RPMI7951 (cell line): ENCODE measurements at regions not wholly inside any gene's neighbourhood (a gene's known extent, or its start where the extent isn't known, plus 50 kb on each side); places are given as distances from the start of the nearest gene placed in this dataset.
A peak's percentile ranks its signal among the peaks of the same experiment; 100 is the strongest.
"Not testable (repeated sequence)": the region's sequence is repeated elsewhere in the genome, so short reads cannot be mapped to it uniquely, and the experiment has no call there.

Experiments
- DNase-seq: peaks from one replicate; pipeline ENCODE4 v3.0.0-alpha.2; 2012; ENCODE audit warnings: low read depth

GRCh38 chr4:158958489-158959270 is 144.2 kb upstream of the RAPGEF2 start:
- DNase-seq, result no peak

GRCh38 chr4:158962393-158962792 is 140.5 kb upstream of the RAPGEF2 start:
- DNase-seq, result no peak

- not testable (repeated sequence) for DNase-seq
These were observed 139.6 kb upstream of the RAPGEF2 start for GRCh38 chr4:158963282-158963681.

GRCh38 chr4:158964114-158964727 is 138.7 kb upstream of the RAPGEF2 start:
- DNase-seq, result no peak

GRCh38 chr4:158964728-158965124 is 138.2 kb upstream of the RAPGEF2 start:
- DNase-seq, result no peak

- DNase-seq, result no peak
These were observed 137.7 kb upstream of the RAPGEF2 start for GRCh38 chr4:158965226-158965625.

GRCh38 chr4:158966091-158966490 is 136.8 kb upstream of the RAPGEF2 start:
- no peak for DNase-seq

- no peak for DNase-seq
These were observed 133.9 kb upstream of the RAPGEF2 start for GRCh38 chr4:158968961-158969360.

GRCh38 chr4:158970812-158971211 is 132.1 kb upstream of the RAPGEF2 start:
- DNase-seq, result no peak

GRCh38 chr4:158974438-158974837 is 128.4 kb upstream of the RAPGEF2 start:
- DNase-seq, result not testable (repeated sequence)

GRCh38 chr4:158980711-158981110 is 122.2 kb upstream of the RAPGEF2 start:
- not testable (repeated sequence) for DNase-seq

GRCh38 chr4:158991534-158992155 is 111.2 kb upstream of the RAPGEF2 start:
- DNase-seq, result no peak

- DNase-seq, result no peak
These were observed 109.0 kb upstream of the RAPGEF2 start for GRCh38 chr4:158993891-158994290.

GRCh38 chr4:158995040-158995439 is 107.8 kb upstream of the RAPGEF2 start:
- DNase-seq, result no peak

- DNase-seq, result no peak
These were observed 106.9 kb upstream of the RAPGEF2 start for GRCh38 chr4:158995965-158996364.

- peak; percentile 96 for DNase-seq
These were observed 106.2 kb upstream of the RAPGEF2 start for GRCh38 chr4:158996669-158997074.

- no peak for DNase-seq
These were observed 105.1 kb upstream of the RAPGEF2 start for GRCh38 chr4:158997660-158998349.

- peak; percentile 44 for DNase-seq
These were observed 104.3 kb upstream of the RAPGEF2 start for GRCh38 chr4:158998624-158999023.

- DNase-seq, result no peak
These were observed 103.7 kb upstream of the RAPGEF2 start for GRCh38 chr4:158999166-158999682.

GRCh38 chr4:158999849-159000248 is 103.0 kb upstream of the RAPGEF2 start:
- DNase-seq, result no peak

- DNase-seq, result no peak
These were observed 99.9 kb upstream of the RAPGEF2 start for GRCh38 chr4:159002950-159003349.
